HepG2 (cell line): ENCODE measurements at regions not wholly inside any gene's neighbourhood (a gene's known extent, or its start where the extent isn't known, plus 50 kb on each side); places are given as distances from the start of the nearest gene placed in this dataset.

Source experiments
- PRMT3 ChIP-seq: sonication (generic); formaldehyde crosslinking; IDR thresholded peaks from 2 replicates; pipeline ENCODE4 v1.8.1; 2022; ENCODE audit warnings: low read depth, mild to moderate bottlenecking, moderate library complexity, missing genetic modification reagents, borderline replicate concordance
- TAF15 ChIP-seq: fragments of 200-400 bp; formaldehyde crosslinking; IDR thresholded peaks from one replicate; pipeline ENCODE4 v1.6.1; 2018; ENCODE audit warnings: mild to moderate bottlenecking, low read depth, low read length; ENCODE audit not compliant: poor library complexity, severe bottlenecking
- U2AF2 ChIP-seq: fragments of 200-400 bp; formaldehyde crosslinking; IDR thresholded peaks from 2 replicates; pipeline ENCODE4 v1.6.1; 2017; ENCODE audit warnings: low read depth, mild to moderate bottlenecking, low read length
- ZMYM2 ChIP-seq: sonication (generic); formaldehyde crosslinking; IDR thresholded peaks from 2 replicates; pipeline ENCODE4 v1.8.0; 2022; ENCODE audit warnings: mild to moderate bottlenecking, missing genetic modification reagents
- ZNF589 ChIP-seq: sonication (generic); formaldehyde crosslinking; conservative IDR thresholded peaks from 2 replicates; pipeline ENCODE4 v1.8.0; 2022; ENCODE audit warnings: mild to moderate bottlenecking, moderate library complexity, missing genetic modification reagents
- ZNF7 ChIP-seq: IDR thresholded peaks from 2 replicates; pipeline ENCODE4 v1.6.1; 2016; ENCODE audit warnings: missing biosample characterization, missing genetic modification reagents
- TF ChIP-seq, protein P1 (sequence below): sonication (generic); formaldehyde crosslinking; IDR thresholded peaks from one replicate; pipeline ENCODE4 v1.5.1; 2020; ENCODE audit warnings: mild to moderate bottlenecking, missing genetic modification reagents; ENCODE audit errors: not compliant biosample characterization

DNA sequence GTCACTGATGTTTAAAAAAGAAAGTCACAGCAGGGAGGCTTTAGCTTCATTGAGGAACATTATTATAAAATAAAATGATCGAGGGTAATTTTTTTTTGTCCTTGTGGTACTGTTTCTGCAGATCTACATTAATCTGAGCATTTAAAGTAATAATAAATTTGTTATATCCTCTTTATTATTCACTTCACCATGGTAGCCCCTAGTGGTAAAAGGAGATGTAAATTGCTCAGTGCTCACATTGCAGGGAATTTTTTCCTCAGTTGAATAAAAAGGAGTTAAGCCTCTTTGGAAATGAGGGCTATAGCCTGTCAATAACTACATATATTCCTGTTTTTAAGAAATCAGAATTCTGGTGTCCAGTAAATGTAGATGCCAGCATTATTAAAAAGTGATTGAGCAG is 99.7 kb upstream of the VPREB1 start (continued):
- TF ChIP-seq, protein P1, sequence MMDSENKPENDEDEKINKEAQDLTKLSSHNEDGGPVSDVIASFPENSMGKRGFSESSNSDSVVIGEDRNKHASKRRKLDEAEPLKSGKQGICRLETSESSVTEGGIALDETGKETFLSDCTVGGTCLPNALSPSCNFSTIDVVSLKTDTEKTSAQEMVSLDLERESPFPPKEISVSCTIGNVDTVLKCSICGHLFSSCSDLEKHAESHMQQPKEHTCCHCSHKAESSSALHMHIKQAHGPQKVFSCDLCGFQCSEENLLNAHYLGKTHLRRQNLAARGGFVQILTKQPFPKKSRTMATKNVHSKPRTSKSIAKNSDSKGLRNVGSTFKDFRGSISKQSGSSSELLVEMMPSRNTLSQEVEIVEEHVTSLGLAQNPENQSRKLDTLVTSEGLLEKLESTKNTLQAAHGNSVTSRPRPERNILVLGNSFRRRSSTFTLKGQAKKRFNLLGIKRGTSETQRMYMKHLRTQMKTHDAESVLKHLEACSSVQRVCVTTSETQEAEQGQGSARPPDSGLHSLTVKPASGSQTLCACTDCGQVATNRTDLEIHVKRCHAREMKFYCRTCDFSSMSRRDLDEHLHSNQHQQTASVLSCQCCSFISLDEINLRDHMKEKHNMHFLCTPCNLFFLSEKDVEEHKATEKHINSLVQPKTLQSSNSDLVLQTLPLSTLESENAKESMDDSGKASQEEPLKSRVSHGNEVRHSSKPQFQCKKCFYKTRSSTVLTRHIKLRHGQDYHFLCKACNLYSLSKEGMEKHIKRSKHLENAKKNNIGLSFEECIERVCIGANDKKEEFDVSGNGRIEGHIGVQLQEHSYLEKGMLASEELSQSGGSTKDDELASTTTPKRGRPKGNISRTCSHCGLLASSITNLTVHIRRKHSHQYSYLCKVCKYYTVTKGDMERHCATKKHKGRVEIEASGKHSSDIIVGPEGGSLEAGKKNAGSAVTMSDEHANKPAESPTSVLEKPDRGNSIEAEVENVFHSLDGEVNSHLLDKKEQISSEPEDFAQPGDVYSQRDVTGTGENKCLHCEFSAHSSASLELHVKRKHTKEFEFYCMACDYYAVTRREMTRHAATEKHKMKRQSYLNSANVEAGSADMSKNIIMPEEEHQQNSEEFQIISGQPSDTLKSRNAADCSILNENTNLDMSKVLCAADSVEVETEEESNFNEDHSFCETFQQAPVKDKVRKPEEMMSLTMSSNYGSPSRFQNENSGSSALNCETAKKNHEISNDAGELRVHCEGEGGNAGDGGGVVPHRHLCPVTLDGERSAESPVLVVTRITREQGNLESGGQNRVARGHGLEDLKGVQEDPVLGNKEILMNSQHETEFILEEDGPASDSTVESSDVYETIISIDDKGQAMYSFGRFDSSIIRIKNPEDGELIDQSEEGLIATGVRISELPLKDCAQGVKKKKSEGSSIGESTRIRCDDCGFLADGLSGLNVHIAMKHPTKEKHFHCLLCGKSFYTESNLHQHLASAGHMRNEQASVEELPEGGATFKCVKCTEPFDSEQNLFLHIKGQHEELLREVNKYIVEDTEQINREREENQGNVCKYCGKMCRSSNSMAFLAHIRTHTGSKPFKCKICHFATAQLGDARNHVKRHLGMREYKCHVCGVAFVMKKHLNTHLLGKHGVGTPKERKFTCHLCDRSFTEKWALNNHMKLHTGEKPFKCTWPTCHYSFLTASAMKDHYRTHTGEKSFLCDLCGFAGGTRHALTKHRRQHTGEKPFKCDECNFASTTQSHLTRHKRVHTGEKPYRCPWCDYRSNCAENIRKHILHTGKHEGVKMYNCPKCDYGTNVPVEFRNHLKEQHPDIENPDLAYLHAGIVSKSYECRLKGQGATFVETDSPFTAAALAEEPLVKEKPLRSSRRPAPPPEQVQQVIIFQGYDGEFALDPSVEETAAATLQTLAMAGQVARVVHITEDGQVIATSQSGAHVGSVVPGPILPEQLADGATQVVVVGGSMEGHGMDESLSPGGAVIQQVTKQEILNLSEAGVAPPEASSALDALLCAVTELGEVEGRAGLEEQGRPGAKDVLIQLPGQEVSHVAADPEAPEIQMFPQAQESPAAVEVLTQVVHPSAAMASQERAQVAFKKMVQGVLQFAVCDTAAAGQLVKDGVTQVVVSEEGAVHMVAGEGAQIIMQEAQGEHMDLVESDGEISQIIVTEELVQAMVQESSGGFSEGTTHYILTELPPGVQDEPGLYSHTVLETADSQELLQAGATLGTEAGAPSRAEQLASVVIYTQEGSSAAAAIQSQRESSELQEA (CRISPR knock-in tag): no peak
- TF ChIP-seq ZNF7 (CRISPR knock-in tag) (no peak), U2AF2 (no peak), TAF15 (no peak), PRMT3 (CRISPR knock-in tag) (no peak), ZMYM2 (no peak), ZNF589 (no peak)
